ENCODE measurements at regions not wholly inside any gene's neighbourhood (a gene's known extent, or its start where the extent isn't known, plus 50 kb on each side); places are given as distances from the start of the nearest gene placed in this dataset.

GRCh38 chr4:43341741-43342140 is 449.2 kb downstream of the GRXCR1 start:
- DNase-seq (ENCODE audit: low read depth in 4 of 4, low spot score in 2 of 4) = no peak

- DNase-seq (ENCODE audit: low read depth in 4 of 4, low spot score in 2 of 4) = no peak
These were observed 450.8 kb downstream of the GRXCR1 start for GRCh38 chr4:43343298-43343697.

GRCh38 chr4:43345323-43345925 is 452.9 kb downstream of the GRXCR1 start:
- no peak for DNase-seq (ENCODE audit: low read depth in 4 of 4, low spot score in 2 of 4)

- DNase-seq (ENCODE audit: low read depth in 4 of 4, low spot score in 2 of 4) = no peak
These were observed 456.1 kb downstream of the GRXCR1 start for GRCh38 chr4:43348591-43348990.

GRCh38 chr4:43351970-43352806 is 459.7 kb downstream of the GRXCR1 start:
- no peak for DNase-seq (ENCODE audit: low read depth in 4 of 4, low spot score in 2 of 4)

- DNase-seq (ENCODE audit: low read depth in 4 of 4, low spot score in 2 of 4) = no peak
These were observed 460.3 kb downstream of the GRXCR1 start for GRCh38 chr4:43352859-43353258.

- no peak for DNase-seq (ENCODE audit: low read depth in 4 of 4, low spot score in 2 of 4)
These were observed 461.0 kb downstream of the GRXCR1 start for GRCh38 chr4:43353552-43353951.

GRCh38 chr4:43356786-43357185 is 464.3 kb downstream of the GRXCR1 start:
- DNase-seq (ENCODE audit: low read depth in 4 of 4, low spot score in 2 of 4) = no peak

- no peak for DNase-seq (ENCODE audit: low read depth in 4 of 4, low spot score in 2 of 4)
These were observed 464.9 kb downstream of the GRXCR1 start for GRCh38 chr4:43357252-43357974.

- no peak for DNase-seq (ENCODE audit: low read depth in 4 of 4, low spot score in 2 of 4)
These were observed 467.8 kb downstream of the GRXCR1 start for GRCh38 chr4:43360296-43360695.

- no peak for DNase-seq (ENCODE audit: low read depth in 4 of 4, low spot score in 2 of 4)
These were observed 470.5 kb downstream of the GRXCR1 start for GRCh38 chr4:43362875-43363636.

GRCh38 chr4:43369036-43369594 is 476.6 kb downstream of the GRXCR1 start:
- DNase-seq (ENCODE audit: low read depth in 4 of 4, low spot score in 2 of 4) = no peak

- DNase-seq (ENCODE audit: low read depth in 4 of 4, low spot score in 2 of 4) = no peak
These were observed 480.7 kb downstream of the GRXCR1 start for GRCh38 chr4:43373201-43373600.

GRCh38 chr4:43374216-43374751 is 481.8 kb downstream of the GRXCR1 start:
- no peak for DNase-seq (ENCODE audit: low read depth in 4 of 4, low spot score in 2 of 4)

- DNase-seq (ENCODE audit: low read depth in 4 of 4, low spot score in 2 of 4) = no peak
These were observed 486.5 kb downstream of the GRXCR1 start for GRCh38 chr4:43379016-43379415.

GRCh38 chr4:43380093-43380492 is 487.6 kb downstream of the GRXCR1 start:
- DNase-seq (ENCODE audit: low read depth in 4 of 4, low spot score in 2 of 4) = no peak

- no peak for DNase-seq (ENCODE audit: low read depth in 4 of 4, low spot score in 2 of 4)
These were observed 498.6 kb downstream of the GRXCR1 start for GRCh38 chr4:43391069-43391468.

- no peak for DNase-seq (ENCODE audit: low read depth in 4 of 4, low spot score in 2 of 4)
These were observed 502.5 kb downstream of the GRXCR1 start for GRCh38 chr4:43394976-43395375.

- no peak for DNase-seq (ENCODE audit: low read depth in 4 of 4, low spot score in 2 of 4)
These were observed 507.2 kb downstream of the GRXCR1 start for GRCh38 chr4:43399726-43400125.

GRCh38 chr4:43402393-43402792 is 509.9 kb downstream of the GRXCR1 start:
- no peak for DNase-seq (ENCODE audit: low read depth in 4 of 4, low spot score in 2 of 4)
